ENCODE measurements at regions not wholly inside any gene's neighbourhood (a gene's known extent, or its start where the extent isn't known, plus 50 kb on each side); places are given as distances from the start of the nearest gene placed in this dataset.

DNA sequence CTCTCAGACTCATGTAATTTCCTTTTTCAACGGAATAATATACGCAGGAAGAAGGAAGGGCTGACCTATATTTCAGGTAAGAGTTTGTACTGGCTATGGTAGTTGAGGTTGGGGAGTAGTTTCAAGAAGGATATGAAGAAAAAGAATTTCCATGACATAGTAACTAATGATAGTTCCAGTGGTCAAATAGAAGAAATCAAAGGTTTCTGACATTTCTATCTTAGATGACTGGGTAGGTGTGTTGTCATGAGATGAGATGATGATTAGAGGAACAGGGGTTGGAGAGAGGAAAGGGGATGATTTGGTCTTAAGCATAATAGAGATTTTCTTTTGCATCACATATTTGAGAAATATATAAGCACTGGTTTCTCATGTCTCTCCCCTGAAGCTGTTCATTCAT, 166.0 kb downstream of the SPATA31D1 start:
- H3K9me2 ChIP-seq (ENCODE audit: insufficient read depth, low read length), result no peaks in the 10 kb centered on the region
- TF ChIP-seq POLR2AphosphoS5 (IDR thresholded peaks at IDR 0.05) (no peak), TAF1 (IDR thresholded peaks at IDR 0.05; ENCODE audit: low read depth) (no peak), EZH2 (IDR thresholded peaks at IDR 0.05; ENCODE audit: borderline replicate concordance, insufficient read depth, low read length, poor library complexity, severe bottlenecking) (no peak), MXI1 (conservative IDR thresholded peaks at IDR 0.05; ENCODE audit: poor library complexity, severe bottlenecking) (no peak), EP300 (conservative IDR thresholded peaks at IDR 0.05; ENCODE audit: poor library complexity, severe bottlenecking) (no peak), RAD21 (conservative IDR thresholded peaks at IDR 0.05) (no peak), SMC3 (conservative IDR thresholded peaks at IDR 0.05; ENCODE audit: poor library complexity) (no peak)
- TF ChIP-seq, protein P1, sequence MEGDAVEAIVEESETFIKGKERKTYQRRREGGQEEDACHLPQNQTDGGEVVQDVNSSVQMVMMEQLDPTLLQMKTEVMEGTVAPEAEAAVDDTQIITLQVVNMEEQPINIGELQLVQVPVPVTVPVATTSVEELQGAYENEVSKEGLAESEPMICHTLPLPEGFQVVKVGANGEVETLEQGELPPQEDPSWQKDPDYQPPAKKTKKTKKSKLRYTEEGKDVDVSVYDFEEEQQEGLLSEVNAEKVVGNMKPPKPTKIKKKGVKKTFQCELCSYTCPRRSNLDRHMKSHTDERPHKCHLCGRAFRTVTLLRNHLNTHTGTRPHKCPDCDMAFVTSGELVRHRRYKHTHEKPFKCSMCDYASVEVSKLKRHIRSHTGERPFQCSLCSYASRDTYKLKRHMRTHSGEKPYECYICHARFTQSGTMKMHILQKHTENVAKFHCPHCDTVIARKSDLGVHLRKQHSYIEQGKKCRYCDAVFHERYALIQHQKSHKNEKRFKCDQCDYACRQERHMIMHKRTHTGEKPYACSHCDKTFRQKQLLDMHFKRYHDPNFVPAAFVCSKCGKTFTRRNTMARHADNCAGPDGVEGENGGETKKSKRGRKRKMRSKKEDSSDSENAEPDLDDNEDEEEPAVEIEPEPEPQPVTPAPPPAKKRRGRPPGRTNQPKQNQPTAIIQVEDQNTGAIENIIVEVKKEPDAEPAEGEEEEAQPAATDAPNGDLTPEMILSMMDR (IDR thresholded peaks at IDR 0.05; ENCODE audit: poor library complexity, severe bottlenecking), result no peak
- TF ChIP-seq, protein P2, sequence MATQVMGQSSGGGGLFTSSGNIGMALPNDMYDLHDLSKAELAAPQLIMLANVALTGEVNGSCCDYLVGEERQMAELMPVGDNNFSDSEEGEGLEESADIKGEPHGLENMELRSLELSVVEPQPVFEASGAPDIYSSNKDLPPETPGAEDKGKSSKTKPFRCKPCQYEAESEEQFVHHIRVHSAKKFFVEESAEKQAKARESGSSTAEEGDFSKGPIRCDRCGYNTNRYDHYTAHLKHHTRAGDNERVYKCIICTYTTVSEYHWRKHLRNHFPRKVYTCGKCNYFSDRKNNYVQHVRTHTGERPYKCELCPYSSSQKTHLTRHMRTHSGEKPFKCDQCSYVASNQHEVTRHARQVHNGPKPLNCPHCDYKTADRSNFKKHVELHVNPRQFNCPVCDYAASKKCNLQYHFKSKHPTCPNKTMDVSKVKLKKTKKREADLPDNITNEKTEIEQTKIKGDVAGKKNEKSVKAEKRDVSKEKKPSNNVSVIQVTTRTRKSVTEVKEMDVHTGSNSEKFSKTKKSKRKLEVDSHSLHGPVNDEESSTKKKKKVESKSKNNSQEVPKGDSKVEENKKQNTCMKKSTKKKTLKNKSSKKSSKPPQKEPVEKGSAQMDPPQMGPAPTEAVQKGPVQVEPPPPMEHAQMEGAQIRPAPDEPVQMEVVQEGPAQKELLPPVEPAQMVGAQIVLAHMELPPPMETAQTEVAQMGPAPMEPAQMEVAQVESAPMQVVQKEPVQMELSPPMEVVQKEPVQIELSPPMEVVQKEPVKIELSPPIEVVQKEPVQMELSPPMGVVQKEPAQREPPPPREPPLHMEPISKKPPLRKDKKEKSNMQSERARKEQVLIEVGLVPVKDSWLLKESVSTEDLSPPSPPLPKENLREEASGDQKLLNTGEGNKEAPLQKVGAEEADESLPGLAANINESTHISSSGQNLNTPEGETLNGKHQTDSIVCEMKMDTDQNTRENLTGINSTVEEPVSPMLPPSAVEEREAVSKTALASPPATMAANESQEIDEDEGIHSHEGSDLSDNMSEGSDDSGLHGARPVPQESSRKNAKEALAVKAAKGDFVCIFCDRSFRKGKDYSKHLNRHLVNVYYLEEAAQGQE (IDR thresholded peaks at IDR 0.05; ENCODE audit: borderline replicate concordance), result no peak
- no peaks in the 10 kb centered on the region for H3F3A ChIP-seq (ENCODE audit: insufficient read depth, low read length, poor library complexity, severe bottlenecking)
- H3K27ac ChIP-seq (ENCODE audit: low read length), result no peak overlapping the region
- no peak overlapping the region for H3K9ac ChIP-seq (ENCODE audit: low read length)
- H3K4me2 ChIP-seq (ENCODE audit: low read length), result no peak overlapping the region
- H3K4me3 ChIP-seq (ENCODE audit: low read length), result no peak overlapping the region
- no peaks in the 10 kb centered on the region for H3K36me3 ChIP-seq (ENCODE audit: insufficient read depth, low read length)
- no peaks in the 10 kb centered on the region for H4K20me1 ChIP-seq (ENCODE audit: insufficient read depth)
- no peaks in the 10 kb centered on the region for H3K79me2 ChIP-seq (replicated peaks; ENCODE audit: insufficient read depth, low read length)
- H3K9me3 ChIP-seq (ENCODE audit: low read length), result no peaks in the 10 kb centered on the region
- no peak overlapping the region for H2AFZ ChIP-seq (ENCODE audit: low read depth, low read length)
- H3K27me3 ChIP-seq (ENCODE audit: insufficient read depth, low read depth, low read length), result no peaks in the 10 kb centered on the region

DNA sequence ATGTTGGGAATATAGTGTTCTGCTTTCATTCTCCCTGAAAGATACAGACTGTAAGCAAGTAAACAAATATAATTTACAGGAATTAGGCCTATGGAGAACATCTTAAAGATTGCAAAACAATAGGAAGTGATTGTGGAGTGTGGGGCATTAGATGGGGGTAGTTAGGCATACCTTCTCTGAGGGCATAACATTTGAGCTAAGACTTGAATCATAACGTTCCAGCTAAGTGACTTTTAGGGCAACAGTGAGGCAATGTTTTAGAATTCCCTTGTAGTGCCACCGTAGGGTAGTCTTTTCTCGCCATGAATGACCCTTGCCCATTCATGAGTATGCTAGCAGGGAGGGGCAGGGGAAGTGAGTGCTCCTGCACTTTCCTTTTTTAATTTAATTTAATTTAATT, 173.3 kb downstream of the SPATA31D1 start:
- TF ChIP-seq SMC3 (conservative IDR thresholded peaks at IDR 0.05; ENCODE audit: poor library complexity) (no peak), MXI1 (conservative IDR thresholded peaks at IDR 0.05; ENCODE audit: poor library complexity, severe bottlenecking) (no peak), EZH2 (IDR thresholded peaks at IDR 0.05; ENCODE audit: borderline replicate concordance, insufficient read depth, low read length, poor library complexity, severe bottlenecking) (no peak), RAD21 (conservative IDR thresholded peaks at IDR 0.05) (no peak), EP300 (conservative IDR thresholded peaks at IDR 0.05; ENCODE audit: poor library complexity, severe bottlenecking) (no peak), TAF1 (IDR thresholded peaks at IDR 0.05; ENCODE audit: low read depth) (no peak), POLR2AphosphoS5 (IDR thresholded peaks at IDR 0.05) (no peak)
- TF ChIP-seq, protein P2 (IDR thresholded peaks at IDR 0.05; ENCODE audit: borderline replicate concordance), result no peak
- TF ChIP-seq, protein P1 (IDR thresholded peaks at IDR 0.05; ENCODE audit: poor library complexity, severe bottlenecking), result no peak
- no peak overlapping the region for H3K4me3 ChIP-seq (ENCODE audit: low read length)

More for the DNA sequence above, 173.3 kb downstream of the SPATA31D1 start:
- Histone ChIP-seq H3F3A (ENCODE audit: insufficient read depth, low read length, poor library complexity, severe bottlenecking) (no peaks in the 10 kb centered on the region), H3K9ac (ENCODE audit: low read length) (no peak overlapping the region), H3K4me2 (ENCODE audit: low read length) (no peak overlapping the region), H3K36me3 (ENCODE audit: insufficient read depth, low read length) (no peaks in the 10 kb centered on the region), H3K27ac (ENCODE audit: low read length) (no peak overlapping the region), H4K20me1 (ENCODE audit: insufficient read depth) (no peaks in the 10 kb centered on the region), H3K79me2 (replicated peaks; ENCODE audit: insufficient read depth, low read length) (no peaks in the 10 kb centered on the region), H3K9me2 (ENCODE audit: insufficient read depth, low read length) (no peaks in the 10 kb centered on the region), H3K9me3 (ENCODE audit: low read length) (no peaks in the 10 kb centered on the region), H2AFZ (ENCODE audit: low read depth, low read length) (no peak overlapping the region), H3K27me3 (ENCODE audit: insufficient read depth, low read depth, low read length) (no peaks in the 10 kb centered on the region)
